SK-N-MC (cell line): ENCODE measurements at regions not wholly inside any gene's neighbourhood (a gene's known extent, or its start where the extent isn't known, plus 50 kb on each side); places are given as distances from the start of the nearest gene placed in this dataset.

Source experiments
- EZH2 ChIP-seq: fragments of 200-600 bp; sonication (generic); IDR thresholded peaks from one replicate; pipeline ENCODE4 v1.6.1; 2017; ENCODE audit warnings: antibody characterized with exemption
- POLR2AphosphoS5 ChIP-seq: IDR thresholded peaks from 2 replicates; pipeline ENCODE4 v1.6.1; 2012; ENCODE audit warnings: mild to moderate bottlenecking, low read depth, low read length, borderline replicate concordance

GRCh38 chr1:67522001-67522441, 91.8 kb upstream of the SERBP1 start:
- TF ChIP-seq EZH2, result no peak
- TF ChIP-seq POLR2AphosphoS5, result no peak
